Fibroblast of the conjunctiva (primary cell): ENCODE measurements at regions not wholly inside any gene's neighbourhood (a gene's known extent, or its start where the extent isn't known, plus 50 kb on each side); places are given as distances from the start of the nearest gene placed in this dataset.

Experiments
- DNase-seq: peaks from one replicate; pipeline ENCODE4 v3.0.0-alpha.2; 2010; ENCODE audit warnings: low read depth

DNA sequence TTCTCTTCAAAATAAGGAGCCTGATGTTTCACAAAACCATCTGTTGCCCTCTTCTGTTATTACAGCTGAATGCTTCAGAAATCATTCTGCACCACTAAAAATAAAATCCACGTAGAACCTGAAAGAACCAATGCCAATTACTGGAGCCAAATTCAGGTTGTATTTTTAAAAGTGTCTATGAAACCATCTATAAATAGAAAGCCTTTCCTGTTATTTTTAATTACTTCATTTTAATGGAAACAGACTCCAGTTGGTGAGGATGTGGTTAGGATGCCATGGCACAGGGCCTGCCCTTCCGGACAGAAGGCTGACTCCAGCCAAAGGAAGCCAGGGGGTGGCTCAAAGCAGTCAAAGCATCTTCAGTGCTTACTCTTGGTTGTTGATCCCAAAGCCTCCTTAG is 119.8 kb downstream of the TENT4A start:
- no peak for DNase-seq

- no peak for DNase-seq
Observed at GRCh38 chr5:6833406-6833805, 120.2 kb downstream of the TENT4A start.

DNA sequence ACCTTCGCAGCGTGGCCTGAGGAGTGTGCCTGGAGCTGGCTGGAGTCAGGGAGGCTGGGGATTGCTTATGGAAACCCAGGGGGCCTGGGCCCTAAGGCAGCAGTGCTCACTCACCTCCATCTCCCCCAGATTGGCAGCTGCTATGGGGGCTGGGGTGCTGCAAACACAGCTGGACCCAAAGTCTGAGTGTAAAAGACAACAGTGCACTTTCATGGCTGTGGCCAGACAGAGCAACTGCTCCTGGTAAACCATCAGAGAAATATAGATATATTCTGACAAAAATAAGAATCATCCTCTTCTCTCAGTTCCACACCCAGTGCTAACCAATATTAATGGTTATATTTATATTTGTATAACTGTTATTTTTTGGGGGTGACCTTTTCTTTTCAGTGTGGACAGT is 123.9 kb downstream of the TENT4A start:
- no peak for DNase-seq

- DNase-seq: no peak
Observed at GRCh38 chr5:6837519-6838110, 124.4 kb downstream of the TENT4A start.

DNA sequence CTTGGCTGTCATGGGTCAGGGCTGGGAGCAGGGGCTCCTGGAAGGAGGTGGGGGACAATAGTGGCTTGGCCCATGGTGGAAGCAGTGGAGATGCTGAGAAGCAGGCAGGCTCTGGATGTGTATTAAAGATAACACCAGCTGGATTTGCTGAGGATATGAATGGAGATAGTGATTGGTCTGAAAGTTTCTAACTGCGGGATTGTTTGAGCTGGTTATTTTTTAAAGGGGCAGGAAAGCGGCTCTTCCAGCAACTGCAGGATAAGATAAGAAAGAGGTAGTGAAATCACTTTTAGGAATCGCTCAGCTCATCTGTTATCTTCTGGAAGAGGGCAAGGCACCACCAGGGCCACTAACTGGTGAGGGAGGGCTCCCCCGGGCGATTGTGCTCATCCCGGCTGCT is 125.5 kb downstream of the TENT4A start:
- no peak for DNase-seq

DNA sequence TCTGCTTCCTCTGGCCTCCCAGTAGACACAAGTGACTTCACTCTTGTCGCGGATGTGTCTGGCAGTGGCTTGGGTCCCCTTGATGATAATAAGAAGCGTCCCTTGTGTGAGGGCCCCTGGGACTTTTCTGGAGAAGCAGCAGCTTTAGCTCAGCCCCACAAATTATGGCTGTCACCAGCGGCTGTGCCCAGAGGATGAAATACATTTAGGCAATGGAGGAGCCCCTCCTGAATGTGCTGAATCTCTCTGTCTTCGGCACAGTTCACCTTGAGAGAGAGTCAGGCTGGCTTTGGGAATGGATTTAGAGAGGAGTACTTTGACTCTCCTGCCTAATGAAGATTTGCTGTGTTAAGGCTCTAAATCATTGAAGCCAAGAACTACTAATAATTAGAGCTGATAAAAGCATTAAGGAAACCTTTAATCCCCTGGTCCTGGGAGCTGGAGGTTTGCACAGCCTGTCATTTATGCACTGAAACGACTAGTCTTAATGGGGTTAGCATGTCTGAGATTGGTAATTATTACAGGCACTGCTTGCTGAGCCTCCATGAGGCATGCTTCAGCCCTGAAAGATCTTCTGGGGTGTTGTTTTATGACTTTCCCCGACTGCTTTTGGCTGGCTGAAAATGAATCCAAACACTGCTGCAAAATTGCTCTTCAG is 127.0 kb downstream of the TENT4A start:
- DNase-seq: no peak

DNA sequence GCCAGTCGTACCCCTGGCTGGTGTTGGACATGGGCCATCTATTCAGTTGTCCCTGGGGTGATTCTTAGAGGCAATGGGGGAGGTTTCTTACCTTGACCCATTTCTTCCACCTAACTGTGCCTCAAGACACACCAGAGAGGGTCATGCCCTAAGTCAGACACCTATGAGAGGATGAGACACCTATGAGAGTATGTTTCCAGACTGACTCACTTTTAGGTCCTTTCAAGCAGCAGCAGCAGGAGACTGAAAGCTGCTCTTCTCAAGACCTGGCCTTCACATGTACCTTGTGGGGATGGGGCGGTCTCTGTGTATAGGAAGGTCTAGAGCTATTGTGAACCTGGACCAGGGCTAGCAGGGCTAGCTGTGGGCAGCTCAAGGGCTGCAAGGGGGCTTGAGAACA is 130.1 kb downstream of the TENT4A start:
- no peak for DNase-seq

DNA sequence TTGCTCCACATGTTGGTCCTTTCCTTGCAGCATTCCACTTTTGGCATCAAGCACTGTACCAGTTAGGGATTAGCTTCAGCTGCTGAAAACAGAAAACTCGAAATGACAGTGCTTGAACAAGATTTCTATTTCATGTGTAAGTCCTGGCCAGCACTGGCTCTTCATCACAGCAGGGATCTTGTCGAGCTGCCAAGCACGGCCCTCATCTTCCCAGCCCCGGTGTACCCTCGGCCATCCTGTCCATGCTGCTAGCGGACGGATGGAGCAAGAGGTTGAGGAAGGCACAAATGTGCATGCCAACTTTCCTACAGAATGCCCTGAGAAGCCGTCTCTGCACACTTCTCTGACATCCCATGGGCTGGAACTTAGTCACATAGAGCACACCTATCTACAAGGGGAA is 130.6 kb downstream of the TENT4A start:
- no peak for DNase-seq

- DNase-seq: no peak
Observed at GRCh38 chr5:6845856-6846255, 132.6 kb downstream of the TENT4A start.

- no peak for DNase-seq
Observed at GRCh38 chr5:6847870-6848269, 134.6 kb downstream of the TENT4A start.

DNA sequence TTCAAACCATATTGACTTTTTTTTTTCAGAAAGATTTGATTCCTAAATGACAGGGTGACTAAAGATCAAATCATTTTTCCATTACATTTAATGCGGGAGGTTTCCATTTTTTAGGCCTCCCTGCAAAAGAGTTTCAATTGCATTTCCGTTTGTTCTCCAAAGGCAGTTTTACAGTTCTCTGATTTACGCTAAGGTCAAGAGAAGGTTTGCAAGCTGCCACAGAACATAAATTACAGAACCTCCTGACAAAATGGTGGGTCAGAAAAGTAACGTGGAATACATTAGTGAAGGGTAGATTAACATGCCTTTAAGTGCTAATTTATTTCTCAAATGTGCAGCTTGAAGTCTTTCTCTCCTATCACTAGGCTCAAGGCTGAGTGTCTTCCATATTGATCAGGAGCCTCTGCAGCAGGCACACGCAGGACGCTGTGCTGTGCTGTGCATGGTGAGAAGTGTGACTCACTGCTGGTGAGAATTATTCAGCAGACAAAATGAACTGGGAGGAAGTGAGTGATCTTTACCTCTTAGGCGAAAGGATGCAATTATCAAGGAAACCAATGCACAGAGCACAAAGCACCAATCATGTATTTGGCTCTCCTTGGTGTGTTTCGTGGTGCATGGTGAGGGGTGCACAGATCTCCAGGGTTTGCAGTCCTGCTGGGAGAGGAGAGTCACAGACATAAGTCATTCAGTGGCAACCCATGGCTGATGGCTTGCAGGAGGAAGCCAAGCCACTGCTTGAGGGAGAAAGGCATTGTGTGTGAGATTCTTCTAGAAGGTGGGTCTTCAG is 136.3 kb downstream of the TENT4A start:
- DNase-seq: no peak

DNA sequence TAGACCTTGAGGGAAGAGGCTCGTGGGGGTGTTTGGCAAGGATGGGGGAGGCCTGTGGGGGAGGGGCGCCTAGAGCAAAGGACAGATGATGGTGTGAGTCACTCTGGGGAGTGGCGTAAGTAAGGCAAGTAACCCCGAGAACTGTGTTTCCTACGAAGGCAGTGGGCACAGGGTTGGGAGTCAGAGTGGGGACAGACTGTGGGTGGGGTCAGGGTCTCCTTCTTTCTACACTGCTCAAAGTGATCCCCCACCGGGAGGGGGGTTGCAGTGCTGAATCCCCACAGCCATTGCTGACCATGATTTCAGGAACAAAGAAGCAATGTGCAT is 136.8 kb downstream of the TENT4A start:
- DNase-seq: no peak

- DNase-seq: no peak
Observed at GRCh38 chr5:6856653-6857052, 143.4 kb downstream of the TENT4A start.

- no peak for DNase-seq
Observed at GRCh38 chr5:6858419-6858818, 145.2 kb downstream of the TENT4A start.

- DNase-seq: no peak
Observed at GRCh38 chr5:6859023-6859422, 145.8 kb downstream of the TENT4A start.

- no peak for DNase-seq
Observed at GRCh38 chr5:6859951-6860638, 146.9 kb downstream of the TENT4A start.

GRCh38 chr5:6861036-6861435 is 147.8 kb downstream of the TENT4A start:
- DNase-seq: no peak

- no peak for DNase-seq
Observed at GRCh38 chr5:6861667-6862066, 148.4 kb downstream of the TENT4A start.

DNA sequence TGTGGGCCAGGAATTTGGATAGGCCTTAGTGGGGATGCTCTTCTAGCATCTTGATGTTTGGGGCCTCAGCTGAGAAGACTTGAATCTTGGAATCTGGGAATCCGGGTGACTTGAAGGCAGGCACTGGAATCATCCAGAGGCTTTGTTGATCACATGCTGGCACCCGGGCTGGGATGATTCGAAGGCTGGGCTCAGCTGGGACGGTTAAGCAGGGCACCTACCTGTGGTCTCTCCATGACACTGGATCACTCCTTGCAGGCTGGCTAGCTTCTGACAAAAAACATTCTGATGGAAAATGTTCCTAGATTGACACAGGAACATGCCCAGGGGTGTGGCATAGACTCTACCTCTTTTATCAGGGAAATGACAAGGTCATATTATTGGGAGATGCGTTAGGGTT is 149.1 kb downstream of the TENT4A start:
- DNase-seq: no peak

DNA sequence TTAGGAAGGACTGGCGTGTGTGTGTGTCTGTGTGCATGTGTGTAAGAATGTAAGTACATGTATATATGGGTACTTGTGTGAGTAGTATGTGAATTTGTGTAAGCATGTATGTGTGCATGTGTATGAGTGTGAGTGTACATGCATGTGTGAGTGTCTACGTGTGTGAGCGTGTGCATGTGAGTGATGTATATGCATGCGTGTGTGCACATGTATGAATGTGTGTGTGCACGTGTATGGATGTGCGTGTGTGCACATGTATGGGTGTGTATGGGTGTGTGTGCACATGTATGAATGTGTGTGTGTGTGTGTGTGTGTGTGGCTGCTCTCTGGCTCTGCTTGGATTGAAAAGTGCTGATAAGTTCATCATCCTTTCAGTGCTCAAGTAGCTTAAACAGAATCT is 154.5 kb downstream of the TENT4A start:
- DNase-seq: no peak

- DNase-seq: no peak
Observed at GRCh38 chr5:6868171-6868570, 154.9 kb downstream of the TENT4A start.

DNA sequence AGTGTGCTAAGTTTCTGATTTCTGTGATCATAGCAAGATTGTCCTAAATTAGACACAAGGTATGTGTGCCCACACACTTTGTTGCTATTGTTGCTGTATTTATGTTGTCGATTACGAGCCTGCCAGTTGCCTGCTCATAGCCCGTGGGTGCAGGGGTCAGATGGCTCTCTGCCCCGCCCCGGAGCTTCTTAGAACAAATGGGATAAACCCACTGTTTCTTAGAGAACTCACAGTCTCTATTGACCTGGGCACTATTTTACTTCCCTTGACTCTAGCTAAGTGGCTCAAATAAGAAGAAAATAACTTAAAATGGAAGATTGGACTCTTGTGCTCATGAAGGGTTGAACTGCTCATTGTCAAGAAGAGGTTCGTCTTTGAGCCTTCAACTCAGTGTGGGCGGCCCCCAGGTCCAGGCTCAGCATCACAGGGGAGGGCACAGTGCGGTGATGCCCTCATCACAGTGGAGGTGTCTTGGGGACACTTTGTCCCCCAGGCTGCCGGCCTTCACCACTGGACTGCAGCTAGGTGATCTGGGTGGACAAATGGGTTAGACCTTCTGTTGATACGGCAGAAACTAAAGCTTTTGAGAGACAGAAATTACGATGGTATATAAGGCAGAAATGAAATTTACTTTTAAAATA is 155.5 kb downstream of the TENT4A start:
- DNase-seq: no peak

DNA sequence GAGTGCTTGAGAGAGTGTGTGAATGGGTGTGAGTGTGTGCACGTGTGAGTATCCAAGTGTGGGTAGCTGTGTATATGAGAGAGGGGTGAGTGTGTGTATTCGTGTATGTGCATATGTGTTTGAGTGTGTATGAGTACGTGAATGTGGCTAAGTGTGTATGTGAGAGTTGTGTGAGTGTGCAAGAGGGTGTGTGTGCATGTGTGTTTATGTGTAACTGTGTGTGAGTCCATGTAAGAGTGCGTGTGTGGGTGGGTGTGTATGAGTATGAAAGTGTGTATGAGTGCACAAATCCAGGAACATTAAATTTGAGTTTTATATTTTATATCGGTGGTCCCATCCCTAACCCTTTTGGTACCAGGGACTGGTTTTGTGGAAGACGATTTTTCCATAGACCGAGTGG is 156.4 kb downstream of the TENT4A start:
- DNase-seq: no peak
